ENCODE measurements at regions not wholly inside any gene's neighbourhood (a gene's known extent, or its start where the extent isn't known, plus 50 kb on each side); places are given as distances from the start of the nearest gene placed in this dataset.
"Not testable (repeated sequence)": the region's sequence is repeated elsewhere in the genome, so short reads cannot be mapped to it uniquely, and the experiment has no call there.

DNA sequence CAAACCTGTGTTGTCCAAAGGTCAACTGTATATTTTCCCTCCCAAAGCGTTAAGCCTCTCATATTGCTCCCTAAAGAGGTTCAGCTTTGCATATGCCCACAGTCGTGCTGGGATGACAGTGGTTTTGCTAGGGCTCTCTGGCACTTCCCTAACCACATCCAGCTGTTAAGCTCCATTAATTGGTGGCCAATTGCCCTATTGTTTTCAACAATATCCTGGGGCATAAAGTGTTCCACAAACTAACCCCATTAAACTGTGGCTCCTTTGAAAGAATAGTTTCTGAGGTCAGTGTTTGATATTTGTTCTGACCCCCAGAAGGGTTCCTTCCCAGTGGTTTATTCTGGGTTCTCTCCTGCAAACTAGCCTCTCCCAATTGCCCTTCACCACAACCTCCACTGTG is 194.5 kb downstream of the HSD17B3 start:
- CTCF ChIA-PET = no interaction called here

DNA sequence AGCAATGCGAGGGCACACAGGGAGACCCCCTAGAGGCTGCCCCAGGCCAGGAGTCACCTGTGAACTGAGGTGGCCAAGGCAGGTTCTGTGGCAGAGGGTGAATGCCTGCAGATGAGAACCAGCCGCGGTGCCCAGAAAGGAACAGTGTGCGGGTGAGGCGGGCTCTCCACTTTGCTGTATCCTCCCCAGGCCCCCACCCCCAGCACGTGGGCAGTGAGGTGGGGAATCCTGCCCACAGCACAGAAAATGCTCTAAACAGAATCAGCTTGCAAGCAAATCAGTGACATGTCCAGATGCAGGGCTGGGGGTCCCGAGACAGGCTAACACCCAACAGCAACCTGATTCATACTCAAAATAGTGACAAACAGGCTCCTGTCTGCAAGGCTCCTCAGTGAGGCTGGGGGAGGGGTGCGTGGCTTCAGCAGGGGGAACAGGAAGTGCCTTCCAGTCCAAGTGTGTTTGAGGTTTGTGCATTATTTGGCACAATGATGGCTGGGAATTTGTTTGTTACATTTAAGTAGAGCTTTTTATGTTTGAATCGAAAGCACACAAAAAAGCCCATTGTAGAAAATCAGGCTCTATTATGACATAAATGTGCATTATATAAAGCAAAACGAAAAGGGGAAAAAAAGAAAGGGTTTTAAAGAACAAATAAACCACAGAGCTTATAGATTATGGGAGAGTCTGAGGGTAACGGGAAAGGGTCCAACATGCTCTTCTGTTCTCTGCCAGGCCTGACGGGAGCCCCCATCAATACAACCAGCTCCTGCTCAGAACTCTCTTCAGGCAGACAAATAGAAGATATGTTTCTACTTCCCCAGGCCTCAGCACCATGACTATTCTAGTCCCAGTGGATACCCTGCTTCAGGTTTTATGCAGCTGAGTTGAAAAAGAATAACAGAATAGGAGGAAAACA is 201.3 kb downstream of the HSD17B3 start:
- Histone ChIP-seq H3K9ac (replicated peaks; ENCODE audit: extremely low read depth, insufficient read depth, low read length) (no peak overlapping the region), H3K9me3 (replicated peaks; ENCODE audit: control insufficient read depth, insufficient read depth, low read length) (no peaks in the 10 kb centered on the region), H3K79me2 (ENCODE audit: control insufficient read depth, insufficient read depth, low read length) (no peaks in the 10 kb centered on the region), H3K27ac (ENCODE audit: insufficient read depth, low read depth, low read length) (no peak overlapping the region), H3K4me2 (ENCODE audit: insufficient read depth, low read length) (no peak overlapping the region), H4K20me1 (replicated peaks; ENCODE audit: control insufficient read depth, extremely low read depth, insufficient read depth, low read length) (no peaks in the 10 kb centered on the region), H3K4me1 (ENCODE audit: control insufficient read depth, extremely low read depth, insufficient read depth, low read length) (no peaks in the 10 kb centered on the region), H2AFZ (ENCODE audit: low read depth, low read length) (no peak overlapping the region), H3K9me1 (replicated peaks; ENCODE audit: control insufficient read depth, extremely low read depth, insufficient read depth, low read length) (no peaks in the 10 kb centered on the region), H3K4me3 (replicated peaks in 1 of 3; ENCODE audit: insufficient read depth in 1 of 3, low read depth in 1 of 3, low read length in 3 of 3) (no peak overlapping the region), H3K27me3 (ENCODE audit: control insufficient read depth in 2 of 2, insufficient read depth in 2 of 2, low read length in 2 of 2) (peaks cover 0 to 3% of the 10 kb centered on the region in 2 experiments), H3K36me3 (ENCODE audit: control insufficient read depth in 2 of 2, extremely low read depth in 1 of 2, insufficient read depth in 2 of 2, low read length in 2 of 2) (no peaks in the 10 kb centered on the region)
- DNase-seq (ENCODE audit: low read depth, low spot score) = no peak
- intact Hi-C loops (cut with micrococcal nuclease) (no loop called here), dilution Hi-C loops (cut with MboI; ENCODE audit: extremely low pct_ligation_motif_present, low sequenced_read_pairs) (no loop called here)
- no TSS peak for BruUV-seq (replicated peaks)
- FAIRE-seq = no peak
- CTCF ChIA-PET = no interaction called here
- POLR2A ChIA-PET = interaction anchor here (0.6 kb wide), 1 partner anchor 187 kb away, joined by 3 read pairs; no protein-coding TSS in a partner anchor
- TF ChIP-seq EZH2 (IDR thresholded peaks at IDR 0.05; ENCODE audit: borderline replicate concordance, low read depth, low read length, severe bottlenecking) (no peak), POLR2A (IDR thresholded peaks at IDR 0.05; ENCODE audit: low read depth, low read length) (no peak), MYC (IDR thresholded peaks at IDR 0.05; ENCODE audit: low read depth, low read length) (no peak), POLR2AphosphoS5 (IDR thresholded peaks at IDR 0.05; ENCODE audit: insufficient read depth, low read depth, low read length) (no peak), FOS (IDR thresholded peaks at IDR 0.05; ENCODE audit: borderline replicate concordance, insufficient read depth, low read length) (no peak)
- TF ChIP-seq, protein P1, sequence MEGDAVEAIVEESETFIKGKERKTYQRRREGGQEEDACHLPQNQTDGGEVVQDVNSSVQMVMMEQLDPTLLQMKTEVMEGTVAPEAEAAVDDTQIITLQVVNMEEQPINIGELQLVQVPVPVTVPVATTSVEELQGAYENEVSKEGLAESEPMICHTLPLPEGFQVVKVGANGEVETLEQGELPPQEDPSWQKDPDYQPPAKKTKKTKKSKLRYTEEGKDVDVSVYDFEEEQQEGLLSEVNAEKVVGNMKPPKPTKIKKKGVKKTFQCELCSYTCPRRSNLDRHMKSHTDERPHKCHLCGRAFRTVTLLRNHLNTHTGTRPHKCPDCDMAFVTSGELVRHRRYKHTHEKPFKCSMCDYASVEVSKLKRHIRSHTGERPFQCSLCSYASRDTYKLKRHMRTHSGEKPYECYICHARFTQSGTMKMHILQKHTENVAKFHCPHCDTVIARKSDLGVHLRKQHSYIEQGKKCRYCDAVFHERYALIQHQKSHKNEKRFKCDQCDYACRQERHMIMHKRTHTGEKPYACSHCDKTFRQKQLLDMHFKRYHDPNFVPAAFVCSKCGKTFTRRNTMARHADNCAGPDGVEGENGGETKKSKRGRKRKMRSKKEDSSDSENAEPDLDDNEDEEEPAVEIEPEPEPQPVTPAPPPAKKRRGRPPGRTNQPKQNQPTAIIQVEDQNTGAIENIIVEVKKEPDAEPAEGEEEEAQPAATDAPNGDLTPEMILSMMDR (IDR thresholded peaks at IDR 0.05; ENCODE audit: extremely low read depth in 1 of 2, insufficient read depth in 1 of 2, low read depth in 1 of 2, low read length in 2 of 2) = no peak
- TF ChIP-seq, protein P2, sequence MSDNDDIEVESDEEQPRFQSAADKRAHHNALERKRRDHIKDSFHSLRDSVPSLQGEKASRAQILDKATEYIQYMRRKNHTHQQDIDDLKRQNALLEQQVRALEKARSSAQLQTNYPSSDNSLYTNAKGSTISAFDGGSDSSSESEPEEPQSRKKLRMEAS (IDR thresholded peaks at IDR 0.05; ENCODE audit: insufficient read depth, insufficient read length) = no peak

More for the DNA sequence above, 194.5 kb downstream of the HSD17B3 start:
- no peak overlapping the region for H3K4me2 ChIP-seq (ENCODE audit: insufficient read depth, low read length)
- no TSS peak for BruUV-seq (replicated peaks)
- no peaks in the 10 kb centered on the region for H3K79me2 ChIP-seq (ENCODE audit: control insufficient read depth, insufficient read depth, low read length)
- DNase-seq (ENCODE audit: low read depth, low spot score) (no peak), FAIRE-seq (no peak)
- no peak overlapping the region for H3K9ac ChIP-seq (replicated peaks; ENCODE audit: extremely low read depth, insufficient read depth, low read length)
- H3K4me3 ChIP-seq (replicated peaks in 1 of 3; ENCODE audit: insufficient read depth in 1 of 3, low read depth in 1 of 3, low read length in 3 of 3) = no peak overlapping the region
- H4K20me1 ChIP-seq (replicated peaks; ENCODE audit: control insufficient read depth, extremely low read depth, insufficient read depth, low read length) = no peaks in the 10 kb centered on the region
- H2AFZ ChIP-seq (ENCODE audit: low read depth, low read length) = no peak overlapping the region
- no peaks in the 10 kb centered on the region for H3K4me1 ChIP-seq (ENCODE audit: control insufficient read depth, extremely low read depth, insufficient read depth, low read length)
- H3K9me1 ChIP-seq (replicated peaks; ENCODE audit: control insufficient read depth, extremely low read depth, insufficient read depth, low read length) = no peaks in the 10 kb centered on the region
- no peak overlapping the region for H3K27ac ChIP-seq (ENCODE audit: insufficient read depth, low read depth, low read length)
- intact Hi-C loops (cut with micrococcal nuclease) = no loop called here
- no peaks in the 10 kb centered on the region for H3K9me3 ChIP-seq (replicated peaks; ENCODE audit: control insufficient read depth, insufficient read depth, low read length)
- peaks cover 8% of the 10 kb centered on the region in 2 experiments for H3K27me3 ChIP-seq (ENCODE audit: control insufficient read depth in 2 of 2, insufficient read depth in 2 of 2, low read length in 2 of 2)
- POLR2A ChIA-PET = no interaction called here
- no peaks in the 10 kb centered on the region for H3K36me3 ChIP-seq (ENCODE audit: control insufficient read depth in 2 of 2, extremely low read depth in 1 of 2, insufficient read depth in 2 of 2, low read length in 2 of 2)
- dilution Hi-C loops (cut with MboI; ENCODE audit: extremely low pct_ligation_motif_present, low sequenced_read_pairs) = no loop called here
- TF ChIP-seq EZH2 (IDR thresholded peaks at IDR 0.05; ENCODE audit: borderline replicate concordance, low read depth, low read length, severe bottlenecking) (no peak), FOS (IDR thresholded peaks at IDR 0.05; ENCODE audit: borderline replicate concordance, insufficient read depth, low read length) (no peak)

DNA sequence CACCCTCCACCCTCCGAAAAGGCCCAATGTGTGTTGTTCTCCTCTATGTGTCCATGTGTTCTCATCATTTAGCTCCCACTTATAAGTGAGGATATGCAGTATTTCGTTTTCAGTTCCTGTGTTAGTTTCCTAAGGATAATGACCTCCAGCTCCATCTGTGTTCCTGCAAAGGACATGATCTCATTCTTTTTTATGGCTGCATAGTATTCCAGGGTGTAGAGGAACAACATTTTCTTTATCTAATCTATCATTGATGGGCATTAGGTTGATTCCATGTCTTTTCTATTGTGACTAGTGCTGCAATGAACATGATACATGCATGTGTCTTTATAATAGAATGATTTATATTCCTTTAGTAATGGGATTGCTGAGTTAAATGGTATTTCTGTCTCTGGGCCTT is 211.3 kb downstream of the HSD17B3 start:
- H3K36me3 ChIP-seq (ENCODE audit: control insufficient read depth in 2 of 2, extremely low read depth in 1 of 2, insufficient read depth in 2 of 2, low read length in 2 of 2); H2AFZ ChIP-seq (ENCODE audit: low read depth, low read length); CTCF ChIA-PET; dilution Hi-C loops (cut with MboI; ENCODE audit: extremely low pct_ligation_motif_present, low sequenced_read_pairs); H3K4me3 ChIP-seq (replicated peaks in 1 of 3; ENCODE audit: insufficient read depth in 1 of 3, low read depth in 1 of 3, low read length in 3 of 3); H3K27me3 ChIP-seq (ENCODE audit: control insufficient read depth in 2 of 2, insufficient read depth in 2 of 2, low read length in 2 of 2); FAIRE-seq; intact Hi-C loops (cut with micrococcal nuclease); H3K9me3 ChIP-seq (replicated peaks; ENCODE audit: control insufficient read depth, insufficient read depth, low read length); POLR2A ChIA-PET; H3K4me2 ChIP-seq (ENCODE audit: insufficient read depth, low read length); H3K9me1 ChIP-seq (replicated peaks; ENCODE audit: control insufficient read depth, extremely low read depth, insufficient read depth, low read length); H3K4me1 ChIP-seq (ENCODE audit: control insufficient read depth, extremely low read depth, insufficient read depth, low read length); H4K20me1 ChIP-seq (replicated peaks; ENCODE audit: control insufficient read depth, extremely low read depth, insufficient read depth, low read length); H3K9ac ChIP-seq (replicated peaks; ENCODE audit: extremely low read depth, insufficient read depth, low read length); BruUV-seq (replicated peaks); H3K27ac ChIP-seq (ENCODE audit: insufficient read depth, low read depth, low read length); H3K79me2 ChIP-seq (ENCODE audit: control insufficient read depth, insufficient read depth, low read length); DNase-seq (ENCODE audit: low read depth, low spot score): not testable (repeated sequence)

Measured in endothelial cell of umbilical vein (primary cell).